NCI-H2196 (cell line): ENCODE measurements at regions not wholly inside any gene's neighbourhood (a gene's known extent, or its start where the extent isn't known, plus 50 kb on each side); places are given as distances from the start of the nearest gene placed in this dataset.
"Not testable (repeated sequence)": the region's sequence is repeated elsewhere in the genome, so short reads cannot be mapped to it uniquely, and the experiment has no call there.

Experiments
- DNase-seq: peaks from one replicate; lab custom pipeline; 2025; ENCODE audit not compliant: unreplicated experiment; lab: John Stamatoyannopoulos, UW

DNA sequence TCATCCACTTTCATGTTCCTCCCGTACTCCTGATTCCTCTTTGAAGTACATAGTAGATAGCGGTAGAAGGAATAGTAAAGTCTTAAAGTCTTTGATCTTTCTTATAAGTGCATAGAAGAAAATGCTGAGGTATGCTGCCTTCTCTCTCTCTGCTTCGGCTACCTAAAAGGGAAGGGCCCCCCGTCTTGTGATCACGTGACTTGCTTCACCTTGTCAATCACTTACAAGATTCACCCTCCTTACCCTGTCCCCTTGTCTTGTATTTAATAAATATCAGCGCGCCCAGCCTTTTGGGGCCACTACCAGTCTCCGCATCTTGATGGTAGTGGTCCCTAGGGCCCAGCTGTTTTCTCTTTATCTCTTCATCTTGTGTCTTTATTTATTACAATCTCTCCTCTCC lies 932.2 kb upstream of the FANCL start:
- no peak for DNase-seq

DNA sequence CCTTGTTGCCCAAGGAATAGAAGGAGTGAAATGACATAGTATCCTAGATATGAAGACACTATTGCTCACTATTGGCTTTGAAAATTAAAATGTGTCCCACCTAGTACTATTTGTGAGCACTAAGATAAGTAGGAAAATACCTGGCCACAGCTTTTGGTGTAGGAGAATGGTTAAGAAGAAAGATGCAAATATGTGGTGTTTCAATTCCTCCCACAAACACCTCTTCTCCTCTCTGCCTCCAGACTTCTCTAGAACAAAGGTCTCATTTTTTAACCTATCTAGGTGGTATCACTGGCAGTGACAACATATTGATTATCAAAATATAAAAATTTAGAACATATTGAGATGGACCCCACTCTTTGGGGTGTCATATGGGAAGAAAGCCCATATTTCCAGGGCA lies 929.9 kb upstream of the FANCL start:
- DNase-seq = no peak

DNA sequence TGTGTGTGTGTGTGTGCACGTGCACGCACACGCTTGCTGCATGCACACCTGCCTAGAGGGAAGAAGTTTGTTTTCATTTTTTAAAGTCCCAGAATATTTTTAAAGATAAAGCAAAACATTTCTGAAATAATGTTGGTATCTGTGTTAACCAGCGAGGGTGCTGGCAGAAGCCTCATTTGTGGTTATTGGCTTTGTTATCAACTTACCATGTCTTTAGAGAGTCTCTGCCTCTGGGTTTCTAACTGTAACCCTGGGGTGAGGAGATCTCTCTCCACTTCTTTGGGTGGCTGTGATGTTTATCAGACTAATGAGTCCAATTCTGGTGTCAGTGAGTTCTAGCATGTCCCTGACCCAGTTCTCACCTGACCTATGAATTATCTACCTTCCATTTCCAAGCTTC lies 927.6 kb upstream of the FANCL start:
- DNase-seq = no peak

DNA sequence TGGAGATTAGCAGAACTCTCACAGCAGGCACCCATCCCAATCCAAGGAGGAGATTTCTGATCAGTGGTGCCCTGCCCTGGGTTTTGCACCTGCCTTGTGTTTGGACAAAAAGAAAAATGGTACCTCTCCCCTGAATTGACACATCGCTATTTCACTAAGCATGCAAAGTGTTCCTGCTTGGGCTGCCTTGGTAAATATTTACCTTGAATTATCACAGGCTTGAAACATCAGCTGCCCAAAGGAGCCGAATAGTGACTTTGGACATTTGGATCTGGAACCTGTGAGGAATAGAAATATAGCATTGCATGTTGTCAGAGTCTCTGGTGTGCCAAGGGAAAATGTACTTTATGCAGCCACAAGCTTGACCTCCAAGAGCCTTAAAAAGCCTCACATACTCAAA lies 926.4 kb upstream of the FANCL start:
- no peak for DNase-seq

DNA sequence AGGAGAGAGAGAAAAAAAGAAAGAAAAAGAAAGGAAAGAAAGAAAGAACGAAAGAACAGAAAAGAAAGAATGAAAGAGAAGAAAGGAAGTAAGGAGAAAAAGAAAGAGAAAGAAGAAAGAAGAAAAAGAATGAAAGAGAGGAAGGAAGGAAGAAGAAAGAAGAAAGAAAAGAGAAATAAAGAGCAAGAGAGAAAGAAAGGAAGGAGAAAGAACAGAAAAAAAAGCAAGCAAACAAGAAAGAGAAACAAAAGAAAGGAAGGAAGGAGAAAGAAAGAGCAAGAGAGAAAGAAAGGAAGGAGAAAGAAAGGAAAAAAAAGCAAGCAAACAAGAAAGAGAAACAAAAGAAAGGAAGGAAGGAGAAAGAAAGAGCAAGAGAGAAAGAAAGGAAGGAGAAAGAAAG lies 916.8 kb upstream of the FANCL start:
- not testable (repeated sequence) for DNase-seq

DNA sequence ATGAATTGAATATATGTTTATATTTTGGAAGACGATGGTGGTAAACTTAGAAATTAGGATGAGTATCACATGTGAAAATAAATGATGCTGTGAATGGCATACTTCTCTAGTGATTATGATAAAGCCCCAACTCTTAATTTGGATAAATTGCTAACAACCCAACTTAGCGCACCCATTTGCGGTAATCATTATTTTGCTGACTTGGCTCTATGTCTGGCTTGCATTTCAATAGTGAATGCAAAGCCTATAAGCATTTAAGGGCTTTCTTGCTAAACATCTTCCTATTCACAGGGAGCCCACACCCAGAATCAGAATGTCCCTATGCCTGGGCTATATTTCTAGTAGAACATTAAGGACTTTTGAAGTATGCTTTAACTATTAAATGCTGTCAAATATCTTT lies 910.7 kb upstream of the FANCL start:
- DNase-seq = no peak

DNA sequence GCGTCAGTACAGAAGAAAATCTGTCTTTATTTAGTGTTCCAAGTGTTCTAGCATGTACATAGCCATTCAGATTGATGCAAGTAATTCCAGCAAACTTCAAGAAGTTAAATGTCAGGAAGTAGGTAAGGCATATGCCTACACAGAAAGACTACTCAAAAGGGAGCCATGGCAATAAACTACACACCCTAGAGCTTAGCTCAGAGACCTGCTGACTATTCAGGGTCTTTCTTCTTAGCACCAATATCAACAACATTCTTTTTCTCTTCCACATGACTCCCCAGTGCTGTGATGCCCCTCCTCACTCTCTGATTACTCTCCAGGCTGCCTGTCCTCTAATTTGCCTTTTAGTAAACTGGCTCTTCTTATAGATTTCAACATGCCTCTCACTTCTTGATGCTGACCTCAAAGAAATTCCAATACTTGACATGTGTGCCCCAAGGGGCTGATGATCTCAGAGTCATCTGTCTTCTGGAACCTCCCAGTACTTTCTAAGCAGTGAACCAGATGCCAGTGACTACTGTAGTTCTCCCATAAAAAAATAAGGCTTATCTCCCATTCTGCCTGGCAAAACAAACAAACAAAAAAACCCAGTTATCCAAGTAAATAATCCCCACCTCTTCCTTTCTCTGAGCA lies 909.2 kb upstream of the FANCL start:
- no peak for DNase-seq

DNA sequence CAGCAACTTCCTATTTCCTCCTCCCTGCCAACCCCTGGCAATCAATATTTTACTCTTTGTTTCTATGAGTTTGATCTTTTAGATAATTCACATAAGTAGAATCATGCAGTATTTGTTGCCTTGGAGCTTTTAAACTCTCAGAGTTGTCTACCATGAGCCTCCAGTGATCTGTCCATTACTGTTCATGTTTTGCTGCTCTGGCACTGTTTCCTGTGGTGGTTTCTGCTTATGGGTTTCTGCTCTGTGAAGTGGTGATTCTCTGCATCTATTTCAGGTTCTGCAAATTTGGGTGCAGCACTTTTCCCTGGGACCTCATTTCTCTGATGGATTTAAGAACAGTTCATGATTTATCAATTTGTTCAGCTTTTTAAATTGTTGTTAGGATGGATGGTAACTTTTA lies 908.1 kb upstream of the FANCL start:
- no peak for DNase-seq

DNA sequence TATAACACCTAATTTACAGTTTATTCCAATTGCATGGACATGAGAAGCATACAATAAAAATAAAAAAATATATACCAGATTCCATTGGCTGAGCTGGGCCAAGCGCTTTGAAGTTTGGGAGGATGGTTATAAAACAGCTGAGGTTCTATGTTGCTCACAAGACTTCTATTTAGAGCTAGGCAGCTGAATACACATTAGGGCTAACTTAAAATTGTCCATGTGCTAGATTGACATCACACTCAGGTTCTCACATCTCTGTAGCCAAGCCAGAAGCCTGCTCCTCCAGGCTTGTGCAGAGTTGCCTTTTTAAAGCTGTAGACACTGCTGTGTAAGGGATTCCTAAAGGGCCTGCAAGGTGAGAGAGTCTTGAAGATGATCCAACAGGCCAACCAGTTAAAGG lies 871.1 kb upstream of the FANCL start:
- DNase-seq = no peak

DNA sequence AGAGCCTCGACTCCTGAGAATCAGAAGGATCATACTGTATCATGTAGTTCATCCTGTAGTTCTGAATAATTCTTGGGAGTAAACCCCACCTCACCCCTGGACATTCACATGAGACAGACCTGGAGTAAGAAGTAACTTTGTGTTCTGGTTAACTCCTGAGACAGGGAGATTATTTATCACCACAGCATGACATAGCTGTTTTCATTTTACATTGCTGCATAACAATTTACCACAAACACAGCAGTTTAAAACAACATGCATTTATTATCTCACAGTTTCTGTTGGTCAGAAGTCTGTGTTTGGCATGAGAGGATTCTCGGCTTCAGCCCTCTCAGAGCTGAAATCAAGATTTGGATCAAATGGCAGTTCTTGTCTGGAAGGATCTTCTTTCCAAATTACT lies 855.8 kb upstream of the FANCL start:
- no peak for DNase-seq

DNA sequence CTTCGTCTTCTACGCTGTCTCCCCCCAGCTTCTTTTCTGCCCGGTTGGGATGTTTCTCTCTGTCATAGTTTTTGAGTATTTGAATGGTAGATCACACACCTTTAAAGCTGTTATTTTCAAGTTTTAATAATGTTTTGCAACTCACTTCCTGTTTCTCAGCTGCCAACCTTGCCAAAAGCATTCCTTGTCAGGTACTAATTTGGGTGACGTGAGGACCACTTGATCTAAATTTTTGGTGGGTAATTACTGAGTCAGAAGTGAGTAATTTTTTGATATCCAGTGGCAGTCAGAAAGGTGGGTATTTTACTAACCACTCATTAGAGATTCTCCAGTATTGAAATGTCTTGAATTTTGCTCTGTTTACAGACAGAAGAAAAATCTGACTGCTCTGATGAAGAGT lies 852.4 kb upstream of the FANCL start:
- no peak for DNase-seq

DNA sequence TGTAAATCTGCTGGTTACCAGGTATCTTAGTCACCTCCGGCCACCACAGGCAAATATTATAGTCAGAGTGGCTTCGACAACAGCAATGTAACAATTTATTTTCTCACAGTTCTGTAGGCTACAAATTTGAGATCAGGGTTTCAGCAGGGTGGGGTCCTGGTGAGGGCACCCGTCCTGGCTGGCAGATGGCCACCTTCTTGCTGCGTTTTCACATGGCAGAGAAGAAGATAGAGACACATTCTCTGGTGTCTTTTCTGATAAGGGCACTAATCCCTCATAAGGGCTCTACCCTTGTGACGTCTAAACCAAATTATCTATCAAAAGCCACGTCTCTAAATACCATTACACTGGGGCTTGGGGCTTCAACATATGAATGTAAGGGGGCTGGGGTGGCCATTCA lies 843.2 kb upstream of the FANCL start:
- no peak for DNase-seq

DNA sequence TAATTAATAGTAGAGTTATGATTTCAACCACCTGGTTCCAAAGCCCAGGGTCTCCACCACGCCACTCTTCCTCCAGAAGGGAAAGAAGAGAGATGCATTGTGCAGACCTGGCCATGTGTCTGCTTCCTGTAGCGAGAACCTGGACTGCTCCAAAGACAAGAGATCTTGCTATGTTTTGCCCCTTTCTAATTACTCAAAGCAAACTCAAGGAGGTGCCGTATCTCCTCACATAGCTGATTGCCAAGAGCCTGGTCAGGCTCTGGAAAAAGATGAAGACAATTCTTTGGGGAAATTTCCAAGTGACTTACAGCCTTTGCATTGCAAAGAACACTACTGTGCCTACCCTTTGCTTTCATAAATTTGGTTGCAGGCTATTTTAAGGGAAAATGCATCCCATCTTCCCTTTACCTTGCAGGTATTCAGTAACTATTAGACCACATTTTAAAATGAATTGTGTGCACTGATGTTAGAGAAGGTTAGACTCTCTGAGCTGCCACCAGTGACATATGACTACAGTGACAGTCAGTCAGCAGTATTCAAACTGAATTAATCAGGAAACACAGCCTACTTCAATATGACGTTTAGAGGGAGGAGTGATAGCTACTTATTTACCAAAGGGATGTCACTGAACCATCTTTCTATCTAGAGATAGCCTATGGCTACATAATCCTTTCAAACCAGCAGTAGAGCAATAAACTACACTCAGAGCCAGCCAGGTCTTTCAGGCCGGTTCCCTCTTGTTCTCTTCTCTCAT lies 842.1 kb upstream of the FANCL start:
- DNase-seq = no peak

DNA sequence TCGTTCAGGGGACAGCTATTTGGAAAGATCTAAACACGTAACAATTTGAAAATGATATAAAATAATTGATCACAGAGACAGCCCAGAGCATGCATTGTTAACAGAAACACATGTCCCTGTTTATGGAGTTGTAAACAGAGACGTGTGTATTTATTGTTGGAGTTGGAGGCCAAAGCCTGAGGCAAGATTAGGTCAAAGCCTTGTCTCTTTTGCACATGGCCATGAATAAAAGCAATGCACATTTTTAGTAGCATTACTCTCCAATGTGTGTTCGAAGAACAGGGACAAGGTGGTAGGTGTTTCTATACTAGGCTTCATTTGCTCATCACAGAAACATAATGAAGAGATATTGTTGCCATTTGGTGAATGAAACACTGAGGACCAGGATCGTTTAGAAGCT lies 841.5 kb upstream of the FANCL start:
- DNase-seq = no peak

DNA sequence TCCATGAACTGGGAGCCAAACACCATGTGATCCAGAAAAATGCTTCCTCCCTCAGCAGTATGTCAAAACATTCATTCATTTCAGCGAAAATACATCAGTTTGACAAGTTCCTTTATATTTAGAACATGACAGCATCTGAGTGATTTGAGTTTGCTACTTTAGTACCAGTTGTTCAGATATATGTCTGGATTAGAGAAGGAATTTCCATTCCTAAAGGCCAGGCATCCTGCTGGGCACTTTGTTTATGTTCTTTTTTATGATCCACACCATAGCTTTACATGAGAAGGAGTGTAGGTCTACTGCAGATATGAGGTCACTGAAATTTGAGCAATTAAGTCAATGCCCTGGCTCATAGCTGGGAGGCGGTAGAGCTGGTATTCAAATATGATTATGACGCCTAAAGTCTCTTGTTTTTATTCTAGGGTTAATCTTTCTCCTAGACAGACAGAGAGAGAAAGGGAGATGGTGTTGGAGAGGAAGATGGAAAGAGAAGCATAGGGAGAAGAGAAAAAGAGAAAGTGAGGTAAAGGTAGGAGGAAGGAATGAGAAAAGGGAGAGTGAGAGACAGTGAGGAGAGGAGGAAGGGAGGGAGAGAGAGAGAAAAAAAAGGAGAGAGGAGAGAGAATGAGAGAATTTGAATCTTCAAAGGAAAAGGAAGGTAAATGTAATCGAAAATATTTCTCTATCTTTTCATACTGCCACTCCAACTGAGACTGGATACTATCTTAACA lies 839.5 kb upstream of the FANCL start:
- DNase-seq = no peak

DNA sequence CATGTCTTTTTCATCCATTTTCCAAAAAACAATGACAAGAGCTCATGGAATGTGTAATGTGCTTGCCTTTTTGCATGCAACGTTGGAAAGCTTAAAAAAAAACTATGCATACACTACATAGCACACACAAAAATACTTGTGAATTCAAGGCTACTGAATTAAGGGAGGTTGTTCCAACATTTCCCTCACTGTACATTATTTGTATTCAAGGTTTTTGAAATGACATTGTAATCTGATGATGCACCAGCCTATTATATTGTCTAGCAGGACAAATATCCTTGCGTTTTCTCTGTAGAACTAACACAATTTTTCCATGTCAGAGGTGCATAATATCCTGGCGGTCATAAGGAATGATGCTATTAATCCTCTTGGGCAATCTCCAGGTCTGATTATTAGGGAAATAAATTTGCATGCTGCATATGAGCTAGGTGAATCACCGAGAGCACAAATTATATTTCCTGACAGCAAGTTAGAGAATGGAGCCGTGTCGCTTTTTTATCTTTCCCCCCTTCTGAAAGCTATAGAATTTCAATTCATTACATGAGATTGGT lies 836.9 kb upstream of the FANCL start:
- DNase-seq = no peak

DNA sequence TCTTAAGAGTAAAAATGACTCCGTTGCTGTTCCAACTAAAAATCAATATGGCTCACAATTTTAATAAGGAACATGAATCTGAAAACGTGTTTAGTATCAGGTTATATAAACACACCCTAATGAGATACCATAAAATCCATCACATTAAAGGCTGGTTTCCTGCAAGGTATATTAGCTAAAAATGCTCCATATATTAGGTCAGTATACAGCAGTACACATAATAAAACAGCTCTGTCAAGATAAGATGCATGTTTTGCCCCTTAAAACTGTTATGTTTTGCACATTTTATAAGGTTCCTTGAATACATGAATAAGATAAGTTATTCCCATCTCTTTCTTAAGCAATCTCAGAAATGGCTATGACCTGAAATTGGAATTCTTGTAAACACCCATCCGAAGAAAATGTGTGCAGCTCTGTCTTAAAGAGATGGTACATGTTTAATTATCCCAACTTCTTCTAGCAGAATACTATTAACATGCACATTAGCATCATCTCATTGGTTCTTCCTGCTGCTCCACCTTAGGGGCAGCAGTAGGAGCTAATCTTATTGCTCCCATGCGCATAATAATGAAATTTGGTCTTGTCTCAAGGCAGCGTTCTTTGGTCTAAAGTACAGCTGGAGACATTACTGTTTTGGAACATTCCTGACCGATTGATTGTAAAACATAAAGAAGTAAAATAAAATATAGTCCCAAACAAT lies 836.1 kb upstream of the FANCL start:
- no peak for DNase-seq

DNA sequence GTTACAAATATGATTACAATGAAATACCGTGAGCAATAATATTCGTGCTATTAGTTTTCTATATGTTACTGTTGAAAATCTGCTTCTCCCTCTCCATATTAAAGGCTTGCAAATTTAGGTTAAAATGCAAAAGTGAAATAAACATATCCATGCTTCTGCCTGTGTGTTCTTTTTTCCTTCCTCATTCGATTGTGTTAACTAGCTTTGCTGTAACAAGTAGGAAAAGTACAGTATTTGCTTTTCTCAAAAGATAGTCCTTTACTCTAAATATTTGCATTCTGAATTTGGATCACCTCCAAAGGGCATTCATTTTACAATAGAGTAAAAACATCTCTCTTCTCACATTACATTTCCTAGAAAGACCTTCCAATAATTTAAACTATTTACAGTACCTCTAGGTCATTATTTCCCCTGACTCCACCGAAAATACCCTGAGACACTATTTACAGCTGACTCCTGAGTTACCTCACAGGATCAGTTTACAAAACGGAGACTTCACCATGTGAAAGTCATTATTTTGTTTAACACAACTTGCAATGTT lies 835.0 kb upstream of the FANCL start:
- DNase-seq = no peak

DNA sequence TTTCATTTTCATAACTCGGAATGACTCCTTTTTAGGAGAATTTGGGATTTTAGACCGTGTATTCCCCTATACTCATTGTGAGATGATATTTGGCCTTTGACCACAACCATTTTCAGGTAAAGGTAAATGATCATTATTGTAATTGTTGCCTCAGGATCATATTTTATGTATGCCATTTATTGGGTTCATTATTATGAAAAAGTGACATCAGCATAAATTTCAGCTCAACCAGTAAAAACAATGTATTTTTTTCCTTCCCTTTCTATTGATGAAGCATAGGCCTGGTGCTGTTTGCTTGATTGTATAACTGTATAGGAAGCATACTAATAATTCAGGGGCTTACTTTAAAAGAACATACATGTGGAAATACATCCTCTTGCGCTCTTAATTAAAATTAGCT lies 832.9 kb upstream of the FANCL start:
- DNase-seq = no peak

DNA sequence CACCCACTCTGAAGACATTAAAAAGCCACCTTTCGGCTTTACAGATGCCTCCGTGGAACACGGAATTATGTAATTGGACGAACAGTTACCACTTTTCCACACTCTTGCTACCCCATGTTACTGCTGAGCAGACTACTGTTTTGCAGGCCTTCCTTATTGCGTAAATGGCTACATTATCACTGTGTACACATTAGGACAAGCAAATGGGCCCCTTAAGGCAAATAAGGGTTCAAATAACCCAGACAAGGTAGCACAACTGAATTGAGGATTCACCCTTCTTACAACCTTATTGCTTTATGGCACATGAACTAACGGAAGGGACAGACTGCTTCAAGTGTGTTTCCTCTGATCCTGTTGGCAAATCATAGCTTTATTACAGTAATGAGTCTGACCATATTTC lies 832.2 kb upstream of the FANCL start:
- DNase-seq = no peak

DNA sequence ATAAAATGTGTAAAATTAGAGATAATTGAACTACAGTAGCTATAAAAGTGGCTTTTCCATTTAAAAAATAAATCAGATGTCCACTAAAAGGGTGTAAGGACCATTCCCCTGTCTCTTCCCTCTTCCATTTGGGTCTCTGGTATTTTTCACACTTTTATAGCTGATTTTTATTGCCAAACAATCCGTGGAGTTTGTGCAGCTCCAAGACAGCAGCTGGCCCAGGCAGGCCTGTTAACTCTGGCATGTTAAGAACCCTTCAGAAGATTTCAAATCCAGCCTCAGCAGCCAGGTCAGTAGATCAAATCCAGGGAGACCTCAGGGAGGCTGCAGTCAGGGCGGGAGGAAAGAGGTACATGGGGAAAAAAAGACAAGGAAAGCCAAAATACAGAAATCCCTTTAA lies 827.1 kb upstream of the FANCL start:
- no peak for DNase-seq
